ENCODE measurements at regions not wholly inside any gene's neighbourhood (a gene's known extent, or its start where the extent isn't known, plus 50 kb on each side); places are given as distances from the start of the nearest gene placed in this dataset.
A peak's percentile ranks its signal among the peaks of the same experiment; 100 is the strongest.
"Not testable (repeated sequence)": the region's sequence is repeated elsewhere in the genome, so short reads cannot be mapped to it uniquely, and the experiment has no call there.

DNA sequence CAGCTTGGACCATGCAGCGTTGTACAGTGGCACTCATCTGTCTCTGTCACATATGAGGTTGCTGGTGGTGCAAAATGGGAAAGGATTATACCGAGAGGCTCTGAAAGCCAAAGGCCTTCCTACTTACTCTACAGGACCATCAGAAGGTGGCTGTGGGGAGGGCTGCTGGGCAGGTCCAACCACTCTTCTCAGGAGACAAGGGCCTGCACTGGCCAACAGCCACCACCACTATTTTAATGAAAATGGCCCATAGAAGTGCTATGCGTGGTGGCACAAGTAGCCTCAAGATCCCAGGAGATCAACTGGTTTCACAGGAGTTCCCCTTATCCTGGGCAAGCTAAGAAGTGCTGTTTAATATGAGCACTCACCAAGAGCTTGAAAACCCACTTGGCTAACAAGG lies 52.3 kb downstream of the MRPL57 start:
- DNase-seq: no peak

DNA sequence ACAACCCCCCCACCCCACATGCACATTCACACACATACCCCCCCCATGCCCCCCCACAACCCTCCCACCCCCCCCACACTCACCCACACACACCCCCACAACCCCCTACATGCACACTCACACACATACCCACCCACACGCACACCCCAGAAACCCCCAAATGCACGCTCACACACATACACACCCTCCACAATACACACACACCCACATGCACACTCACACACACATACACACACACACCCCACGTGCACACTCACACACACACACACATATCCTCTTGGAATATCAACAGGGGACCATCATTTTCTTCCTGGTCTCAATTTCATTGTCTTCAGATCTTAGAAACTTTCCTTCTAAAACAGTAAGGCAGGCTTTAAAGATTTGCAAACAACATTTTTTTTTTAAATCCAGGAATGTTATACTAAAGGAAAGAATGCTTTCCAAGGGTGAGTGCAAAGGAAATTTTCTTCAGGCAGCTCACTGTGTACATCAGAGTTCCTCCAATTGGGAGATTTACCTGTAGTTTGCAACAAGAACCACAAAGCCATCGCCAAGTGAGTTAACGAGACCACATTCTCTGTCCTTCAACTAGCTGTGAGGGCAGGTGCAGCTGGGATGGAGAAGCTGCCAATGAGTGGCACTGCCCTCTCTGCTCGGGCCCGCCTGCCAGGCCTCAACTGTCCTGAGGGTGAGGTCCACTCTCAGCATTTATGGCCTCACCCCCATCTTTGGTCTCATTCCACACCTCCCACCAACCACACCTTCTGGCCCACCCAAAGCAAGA lies 53.0 kb downstream of the MRPL57 start:
- no peak for DNase-seq

DNA sequence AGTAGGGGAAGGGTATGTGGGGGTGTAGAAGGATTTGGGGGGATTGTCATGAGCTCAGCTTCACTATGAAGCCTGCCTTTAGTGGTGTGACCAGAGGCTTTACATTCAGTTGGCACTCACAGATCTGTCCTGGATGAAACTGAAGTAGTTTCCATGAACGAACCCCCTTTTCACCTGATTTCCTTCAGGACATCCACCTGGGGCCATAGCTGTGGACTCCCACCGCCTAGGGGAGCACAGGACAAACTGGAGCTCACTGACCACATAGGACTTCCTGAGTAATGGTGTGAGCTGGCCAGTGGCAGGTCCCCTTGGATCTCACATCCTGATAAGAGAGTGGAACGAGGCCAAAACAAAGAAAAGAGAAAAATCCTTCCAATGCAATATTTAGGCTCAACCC lies 54.1 kb downstream of the MRPL57 start:
- DNase-seq: no peak

DNA sequence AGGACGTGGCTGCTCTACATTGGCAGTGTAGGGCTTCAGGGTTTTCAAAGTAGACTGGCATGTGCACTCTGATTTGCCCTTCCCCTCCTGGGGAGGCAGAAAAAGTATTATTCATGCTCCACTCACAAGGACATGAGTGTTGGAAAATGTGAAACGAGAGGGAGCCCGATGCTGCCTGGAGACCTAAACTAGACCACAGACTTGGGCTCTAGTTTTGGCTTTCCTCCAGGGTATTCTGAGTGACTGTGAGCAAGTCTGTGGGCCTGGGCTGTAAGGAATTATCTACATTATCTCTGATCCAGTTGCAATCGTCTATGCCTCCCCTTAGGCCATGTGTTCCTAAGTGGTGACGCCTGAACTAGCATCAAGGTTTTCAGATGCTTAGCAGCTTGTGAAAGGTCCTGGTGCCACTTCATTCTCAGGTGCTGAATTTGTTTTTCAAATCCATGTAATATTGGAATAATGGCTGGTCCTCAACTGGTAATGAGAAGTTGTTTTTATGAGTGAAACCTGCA lies 55.0 kb downstream of the MRPL57 start:
- DNase-seq: no peak

DNA sequence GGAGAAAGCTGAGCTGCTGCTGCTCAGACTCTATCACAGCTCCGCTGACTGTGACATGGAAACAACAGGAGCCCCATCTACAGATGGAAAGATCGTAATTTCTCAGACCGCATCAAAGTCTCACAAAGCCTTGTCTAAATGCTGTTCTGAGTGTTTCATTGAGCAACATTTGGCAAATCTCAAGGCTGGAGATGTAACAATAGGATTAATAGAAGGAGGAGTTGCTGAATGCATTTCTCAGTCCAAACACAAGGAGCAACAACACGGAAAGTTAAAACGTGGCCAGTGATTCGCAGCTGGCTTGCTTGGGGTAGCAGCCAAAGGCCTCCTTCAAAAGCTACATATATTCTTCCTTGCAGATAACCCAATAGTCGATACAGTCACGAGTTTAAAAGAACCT lies 55.7 kb downstream of the MRPL57 start:
- peak; percentile 29 to 72 (median 49) for DNase-seq

DNA sequence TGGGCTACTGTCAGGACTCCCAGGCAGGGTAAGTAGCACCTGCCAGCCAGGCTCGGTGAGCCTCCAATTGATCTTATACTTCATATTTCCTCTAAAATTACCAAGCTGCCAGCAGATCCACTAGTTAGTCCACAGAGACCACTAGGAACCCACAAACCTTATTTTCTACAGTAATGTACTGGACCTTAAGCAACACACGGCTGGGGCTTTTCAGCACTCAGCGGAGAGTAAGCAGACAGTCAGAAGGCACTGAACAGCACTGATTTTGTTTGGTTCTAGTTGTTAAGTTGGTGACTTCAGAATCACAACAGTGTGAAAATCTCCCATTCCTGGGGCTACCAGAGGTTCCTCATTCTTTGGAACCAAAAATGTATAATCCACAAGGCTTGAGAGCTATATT lies 56.1 kb downstream of the MRPL57 start:
- DNase-seq: no peak

DNA sequence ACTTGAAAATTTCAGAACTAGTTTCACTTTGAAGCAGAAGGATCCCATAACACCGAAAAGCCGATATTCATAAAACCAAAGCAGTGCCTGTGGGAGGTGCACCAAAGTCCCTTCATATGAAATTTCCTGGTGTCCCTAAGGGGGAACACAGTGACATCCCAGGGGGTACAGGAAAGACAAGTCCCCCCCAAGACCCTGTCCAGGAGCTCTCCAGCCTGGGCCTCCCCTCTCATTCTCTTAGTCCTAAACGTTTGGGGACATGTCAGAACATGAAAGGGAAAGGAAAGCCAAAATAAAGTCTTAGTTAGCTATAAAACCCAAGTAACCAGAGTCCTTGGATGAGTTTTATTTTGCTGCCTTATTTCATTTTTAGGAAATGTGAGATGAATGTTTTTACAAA lies 56.6 kb downstream of the MRPL57 start:
- DNase-seq: no peak

DNA sequence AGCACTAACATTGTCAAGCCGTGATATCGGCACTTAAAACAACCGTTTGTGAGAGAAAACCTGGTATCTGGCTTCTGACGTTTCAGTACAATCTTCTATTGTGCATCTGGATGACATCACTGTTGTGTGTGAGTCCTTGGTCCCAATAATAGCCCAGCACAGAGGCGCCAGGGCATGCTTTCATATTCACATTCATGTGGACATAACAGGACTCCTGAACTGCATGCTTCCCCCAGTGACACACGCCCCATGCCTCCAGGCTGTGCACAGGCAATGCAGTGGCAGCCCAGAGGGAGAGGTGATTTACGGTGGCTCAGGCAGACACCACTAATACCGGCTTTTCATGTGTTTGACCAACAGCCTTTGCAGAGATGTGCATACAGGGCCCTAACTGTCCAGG lies 58.1 kb downstream of the MRPL57 start:
- no peak for DNase-seq

DNA sequence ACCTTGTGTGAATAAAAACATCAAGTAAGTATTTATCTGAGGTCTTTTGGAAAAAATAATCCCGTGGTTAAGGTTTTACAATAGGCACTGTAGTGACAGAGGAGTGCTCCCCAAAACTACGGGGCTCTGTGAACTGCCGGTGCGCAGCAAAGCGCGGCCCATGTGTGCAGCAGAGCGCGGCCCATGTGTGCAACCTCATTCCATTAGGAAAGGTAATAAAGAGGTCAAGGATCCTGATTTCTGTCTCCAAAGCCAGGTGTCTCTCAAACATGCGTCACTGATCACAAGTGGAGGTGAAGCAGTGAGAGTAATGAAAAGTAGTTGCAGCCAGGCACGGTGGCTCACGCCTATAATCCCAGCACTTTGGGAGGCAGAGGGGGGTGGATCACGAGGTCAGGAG lies 58.7 kb downstream of the MRPL57 start:
- no peak for DNase-seq

DNA sequence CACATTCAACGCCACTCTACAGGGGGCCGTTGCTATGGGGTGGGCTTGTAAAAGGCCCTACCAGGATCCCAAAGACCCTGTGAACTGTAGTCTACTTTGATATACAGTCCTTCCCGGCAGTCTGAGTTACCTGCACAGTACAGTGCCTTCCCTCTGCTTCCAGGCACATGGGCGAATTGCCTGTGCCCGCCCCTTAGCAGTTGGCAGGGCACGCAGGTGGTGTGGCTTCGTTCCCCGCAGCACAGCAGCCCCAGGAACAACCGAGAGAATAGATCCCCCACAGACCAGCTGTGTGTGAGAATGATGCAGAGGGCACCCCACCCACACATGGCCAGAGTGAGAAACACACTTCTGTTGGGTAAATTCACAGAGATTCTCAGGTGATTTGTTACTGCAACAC lies 60.6 kb downstream of the MRPL57 start:
- DNase-seq: no peak

DNA sequence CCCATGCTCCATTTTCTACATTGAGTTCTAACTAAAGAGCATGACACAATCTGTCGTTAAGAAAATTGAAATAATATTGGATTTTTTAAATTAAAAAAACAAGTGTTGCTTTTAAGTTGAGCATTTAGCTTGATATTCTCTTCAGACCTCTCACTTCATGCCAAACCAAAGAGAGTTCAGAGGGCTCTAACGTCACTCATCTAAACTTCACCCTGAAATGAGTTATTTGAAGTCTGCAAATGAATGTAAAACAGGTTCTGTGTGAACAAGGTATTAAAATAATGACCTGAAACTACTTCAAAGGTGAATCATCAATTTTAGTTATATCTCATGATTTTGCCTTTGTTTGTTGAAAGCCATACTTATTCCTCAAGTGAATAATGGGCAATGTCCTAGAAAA lies 61.8 kb downstream of the MRPL57 start:
- no peak for DNase-seq

DNA sequence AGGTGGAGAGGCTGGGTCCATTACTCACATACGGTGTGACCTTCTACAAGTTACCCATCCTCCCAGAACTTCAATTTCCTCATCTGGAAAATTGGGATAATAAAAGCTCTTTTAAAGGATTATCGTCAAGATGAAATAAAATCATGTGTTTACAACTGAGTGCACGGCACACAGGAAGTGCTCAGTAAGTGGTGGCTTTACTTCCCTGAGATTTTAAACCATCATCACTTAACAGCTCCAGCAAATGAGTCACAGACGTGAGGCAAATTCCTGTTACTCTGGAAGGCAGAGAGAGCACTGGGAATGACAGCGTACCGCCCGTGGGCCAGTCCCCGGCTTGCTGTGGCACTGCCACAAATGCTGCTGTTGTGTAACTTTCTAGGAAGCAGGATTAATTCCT lies 64.1 kb downstream of the MRPL57 start:
- peak in 1 of 3 donors; percentile 29 for DNase-seq

DNA sequence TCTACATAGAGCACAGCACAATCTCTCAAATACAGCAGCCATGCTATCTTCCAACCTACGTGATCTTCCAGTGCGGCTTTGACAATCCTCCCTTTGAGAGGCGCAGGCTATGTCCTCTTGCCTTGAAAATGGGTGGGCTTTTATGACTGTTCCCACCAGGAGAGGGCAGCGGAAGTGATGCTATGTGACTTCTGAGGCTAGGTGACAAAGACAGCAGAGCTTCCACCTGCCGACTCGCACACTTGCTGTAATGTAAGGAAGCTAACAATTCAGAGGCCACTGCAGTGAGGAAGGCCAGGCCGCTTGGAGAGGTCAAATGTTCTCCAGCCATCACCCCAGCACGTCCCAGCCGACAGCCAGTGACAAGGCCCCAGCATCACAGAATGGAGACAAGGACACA lies 65.8 kb downstream of the MRPL57 start:
- no peak for DNase-seq

DNA sequence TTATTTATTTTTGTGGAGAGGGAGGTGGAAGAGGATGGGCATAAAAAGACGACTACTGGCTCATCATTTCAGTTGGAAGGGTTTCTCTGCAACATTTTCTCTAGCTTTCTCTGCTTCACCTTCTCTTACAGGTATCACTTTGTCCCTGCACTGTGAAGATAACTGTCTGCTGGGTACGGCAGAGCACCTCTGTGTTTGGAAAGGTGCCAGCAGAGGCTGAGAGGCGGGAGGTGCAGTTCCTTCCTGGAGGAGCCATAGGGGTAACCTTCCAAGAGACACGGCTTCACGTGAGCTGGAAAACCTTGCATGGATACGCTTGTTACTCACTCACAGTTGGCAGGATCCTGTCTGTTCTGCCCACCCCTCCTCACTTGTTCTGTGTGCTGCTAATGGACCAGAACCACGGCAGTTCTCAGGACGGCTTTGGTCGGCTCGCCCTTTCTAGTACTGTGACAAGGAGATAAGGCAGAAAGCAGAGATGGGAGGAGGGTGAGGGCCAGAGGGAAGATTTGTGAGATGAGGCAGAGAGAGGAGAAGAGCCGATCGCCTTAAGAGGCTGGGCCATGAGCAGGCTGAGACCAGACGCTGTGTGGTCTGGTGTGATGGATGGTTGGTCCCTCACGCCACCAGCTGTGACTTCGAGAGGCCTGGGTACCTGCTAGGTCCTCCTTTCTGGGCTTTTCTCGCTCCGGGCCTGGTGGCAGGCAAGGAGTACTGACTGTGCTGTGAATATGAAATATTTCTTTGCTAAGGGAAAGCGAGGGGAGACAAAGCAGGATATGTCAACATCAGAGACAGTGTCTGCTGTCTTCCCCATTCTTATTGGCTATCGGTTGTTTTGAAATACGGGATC lies 66.8 kb downstream of the MRPL57 start:
- no peak for DNase-seq

DNA sequence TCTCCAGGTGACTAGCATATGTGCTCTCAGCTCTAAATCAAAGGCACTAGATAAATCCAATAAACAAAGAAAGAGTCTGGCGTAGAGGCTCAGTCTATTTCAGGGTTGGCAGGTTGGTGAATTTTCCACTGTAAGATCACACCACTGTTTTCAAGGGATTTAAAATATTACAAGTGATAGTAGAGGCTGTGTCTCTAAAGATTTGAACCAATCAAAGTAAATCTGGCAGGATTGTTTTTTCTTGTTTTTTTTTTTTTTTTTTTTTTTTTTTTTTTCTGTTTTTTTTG lies 67.4 kb downstream of the MRPL57 start:
- DNase-seq: not testable (repeated sequence)

DNA sequence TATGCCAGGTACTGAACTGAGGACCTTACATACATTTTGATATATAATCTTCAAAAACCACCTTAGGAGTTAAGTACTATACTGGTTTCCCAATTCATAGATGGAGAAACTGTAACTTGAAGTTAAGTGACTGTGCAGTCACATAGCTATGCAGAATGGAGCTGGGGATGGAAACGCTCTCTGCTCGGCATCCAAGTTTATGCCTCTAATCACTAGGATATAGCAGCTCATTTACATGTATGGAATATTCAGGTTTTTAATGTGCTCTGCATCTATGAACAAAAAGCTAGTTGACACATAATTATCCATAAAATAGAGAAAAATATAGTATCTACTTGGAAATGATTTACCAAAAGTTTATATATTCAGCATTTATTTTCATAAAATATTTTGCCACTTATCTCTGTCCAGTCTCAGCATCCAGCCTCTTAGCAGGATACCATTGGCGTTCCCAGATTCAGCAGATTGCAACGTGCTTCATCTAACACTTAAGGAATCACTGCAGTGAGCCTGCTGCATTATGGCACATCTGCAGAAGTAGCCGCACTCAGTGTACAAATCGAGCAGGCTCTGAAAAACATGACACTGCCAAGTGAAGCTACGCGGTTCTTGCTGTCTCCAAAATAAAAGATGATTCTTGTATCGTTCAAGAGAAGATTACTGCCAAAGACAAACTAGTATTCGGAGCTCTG lies 70.4 kb downstream of the MRPL57 start:
- no peak for DNase-seq

DNA sequence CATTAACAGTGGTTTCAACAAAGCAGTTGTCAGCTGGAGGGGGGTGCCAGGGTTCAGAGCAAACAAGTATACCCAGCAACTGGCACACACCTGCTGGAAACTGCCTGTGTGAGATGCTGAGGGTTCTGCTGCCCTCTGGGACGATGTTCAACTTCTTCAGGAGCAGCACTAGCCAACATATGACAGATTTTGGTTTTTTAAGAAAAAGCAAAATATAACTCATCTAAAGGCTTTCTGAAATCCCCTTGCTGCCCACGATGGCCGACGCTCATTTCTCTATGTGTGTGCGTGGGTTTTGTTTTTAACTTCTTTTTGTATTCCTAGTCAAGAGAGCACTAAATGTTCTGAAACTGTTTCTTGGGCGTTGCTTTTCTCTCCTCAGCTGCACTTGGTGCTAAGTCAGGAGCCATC lies 79.9 kb downstream of the MRPL57 start:
- no peak for DNase-seq

DNA sequence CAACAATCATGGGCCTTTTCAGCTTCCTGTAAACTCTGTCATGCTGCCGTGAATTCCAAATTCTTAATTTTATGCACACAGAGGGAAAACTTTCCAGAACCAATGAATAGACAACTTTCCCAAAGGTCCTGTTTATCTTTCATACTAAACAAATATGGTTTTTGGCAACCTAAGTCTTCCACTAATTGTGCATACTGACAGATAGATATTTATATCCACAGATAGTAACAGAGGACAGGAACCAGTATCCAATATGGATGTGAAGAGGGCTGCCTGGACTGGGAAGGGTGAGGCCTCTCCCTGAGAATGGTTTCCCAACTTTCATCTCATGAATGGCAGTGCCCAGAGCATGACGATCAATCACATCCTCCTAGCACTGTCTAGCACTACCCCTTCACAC lies 80.4 kb downstream of the MRPL57 start:
- no peak for DNase-seq

DNA sequence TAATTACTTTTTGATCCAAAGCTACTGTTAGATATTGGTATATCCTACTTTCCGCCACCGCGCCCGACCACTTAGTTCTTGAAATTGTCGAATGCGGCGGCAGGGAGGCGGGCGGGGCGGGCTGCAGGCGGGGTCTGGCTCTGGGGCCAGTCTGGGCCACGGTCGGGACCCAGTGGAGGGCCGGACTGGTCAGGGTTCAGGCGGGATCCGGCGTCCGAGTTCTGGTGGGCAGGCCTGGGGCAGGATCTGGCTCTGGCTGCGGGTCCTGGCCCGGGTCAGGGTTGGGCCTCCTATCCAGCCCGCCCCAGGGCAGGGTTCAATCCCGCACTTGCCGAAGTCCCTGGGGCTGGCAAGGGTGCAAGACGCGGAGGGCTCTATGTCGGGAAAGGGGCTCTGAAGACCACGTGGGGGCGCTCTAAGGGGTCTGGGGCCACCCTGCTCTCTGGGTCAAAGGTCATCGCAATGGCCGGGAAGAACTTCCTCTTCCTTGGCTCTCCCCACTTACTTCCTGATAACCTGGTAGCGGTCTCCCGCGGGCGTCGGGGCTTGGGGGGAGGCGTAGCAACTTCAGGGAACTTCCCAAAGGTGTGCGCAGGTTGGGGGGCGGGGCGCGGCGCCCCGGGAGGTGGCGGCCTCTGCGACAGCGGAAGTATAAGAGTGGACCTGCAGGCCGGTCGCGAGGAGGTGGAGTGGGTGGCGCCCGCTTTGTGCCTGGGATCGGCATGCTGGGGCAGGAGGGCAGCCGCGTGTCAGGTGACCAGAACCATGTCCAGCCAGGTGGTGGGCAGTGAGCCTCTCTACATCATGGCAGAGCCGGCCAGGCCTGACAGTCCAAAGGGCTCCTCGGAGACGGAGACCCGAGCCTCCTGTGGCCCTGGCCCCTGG lies 83.4 kb downstream of the MRPL57 start:
- DNase-seq: no peak

DNA sequence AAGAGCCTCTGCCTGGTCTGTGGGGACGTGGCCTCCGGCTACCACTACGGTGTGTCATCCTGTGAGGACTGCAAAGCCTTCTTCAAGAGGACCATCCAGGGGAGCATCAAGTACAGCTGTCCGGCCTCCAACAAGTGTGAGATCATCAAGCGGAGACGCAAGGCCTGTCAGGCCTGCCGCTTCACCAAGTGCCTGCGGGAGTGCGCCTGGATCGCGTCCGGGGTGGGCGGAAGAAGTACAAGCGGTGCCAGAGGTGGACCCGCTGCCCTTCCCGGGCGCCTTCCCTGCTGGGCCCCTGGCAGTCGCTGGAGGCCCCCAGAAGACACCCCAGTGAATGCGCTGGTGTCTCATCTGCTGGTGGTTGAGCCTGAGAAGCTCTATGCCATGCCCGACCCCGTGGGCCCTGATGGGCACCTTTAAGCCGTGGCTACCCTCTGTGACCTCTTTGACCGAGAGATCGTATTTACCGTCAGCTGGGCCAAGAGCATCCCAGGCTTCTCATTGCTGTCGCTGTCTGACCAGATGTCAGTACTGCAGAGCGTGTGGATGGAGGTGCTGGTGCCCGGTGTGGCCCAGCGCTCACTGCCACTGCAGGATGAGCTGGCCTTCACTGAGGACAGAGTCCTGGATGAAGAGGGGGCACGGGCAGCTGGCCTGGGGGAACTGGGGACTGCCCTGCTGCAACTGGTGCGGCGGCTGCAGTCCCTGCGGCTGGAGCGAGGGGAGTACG lies 84.3 kb downstream of the MRPL57 start:
- DNase-seq: not testable (repeated sequence)

Measured in muscle of back (tissue), 3 donors.